ENCODE measurements at regions not wholly inside any gene's neighbourhood (a gene's known extent, or its start where the extent isn't known, plus 50 kb on each side); places are given as distances from the start of the nearest gene placed in this dataset.

DNA sequence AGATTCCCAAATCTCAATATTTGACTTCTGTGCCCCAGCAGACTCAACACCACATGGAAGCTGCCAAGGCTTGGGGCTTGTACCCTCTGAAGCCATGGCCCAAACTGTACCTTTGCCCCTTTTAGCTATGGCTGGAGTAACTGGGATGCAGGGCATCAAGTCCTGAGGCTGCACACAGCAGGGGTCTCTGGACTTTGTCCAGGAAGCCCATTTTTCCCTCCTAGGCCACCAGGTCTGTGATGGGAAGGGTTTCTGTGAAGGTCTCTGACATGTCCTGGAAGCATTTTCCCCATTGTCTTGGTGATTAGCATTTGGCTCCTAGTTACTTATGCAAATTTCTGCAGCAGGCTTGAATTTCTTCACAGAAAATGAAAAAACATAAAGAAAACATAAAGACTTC lies 762.3 kb downstream of the GALC start:
- Histone ChIP-seq H3K79me2 (ENCODE audit: low read depth) (no peaks in the 10 kb centered on the region), H3F3A (ENCODE audit: insufficient read depth, low read depth) (no peaks in the 10 kb centered on the region), H4K20me1 (ENCODE audit: insufficient read depth) (no peaks in the 10 kb centered on the region), H3K9me2 (ENCODE audit: insufficient read depth) (no peaks in the 10 kb centered on the region), H3K4me2 (no peak overlapping the region), H2AFZ (no peak overlapping the region), H3K27me3 (ENCODE audit: insufficient read depth, low read depth) (no peaks in the 10 kb centered on the region), H3K9me3 (ENCODE audit: insufficient read depth, low read depth) (no peaks in the 10 kb centered on the region), H3K27ac (no peak overlapping the region), H3K4me3 (no peak overlapping the region), H3K4me1 (replicated peaks; ENCODE audit: insufficient read depth) (no peaks in the 10 kb centered on the region), H3K36me3 (ENCODE audit: low read depth) (no peaks in the 10 kb centered on the region)
- BruUV-seq (replicated peaks): no TSS peak
- ChIA-PET POLR2A (ENCODE audit: unreplicated experiment) (no interaction called here), CTCF (no interaction called here)
- TF ChIP-seq, protein P1, sequence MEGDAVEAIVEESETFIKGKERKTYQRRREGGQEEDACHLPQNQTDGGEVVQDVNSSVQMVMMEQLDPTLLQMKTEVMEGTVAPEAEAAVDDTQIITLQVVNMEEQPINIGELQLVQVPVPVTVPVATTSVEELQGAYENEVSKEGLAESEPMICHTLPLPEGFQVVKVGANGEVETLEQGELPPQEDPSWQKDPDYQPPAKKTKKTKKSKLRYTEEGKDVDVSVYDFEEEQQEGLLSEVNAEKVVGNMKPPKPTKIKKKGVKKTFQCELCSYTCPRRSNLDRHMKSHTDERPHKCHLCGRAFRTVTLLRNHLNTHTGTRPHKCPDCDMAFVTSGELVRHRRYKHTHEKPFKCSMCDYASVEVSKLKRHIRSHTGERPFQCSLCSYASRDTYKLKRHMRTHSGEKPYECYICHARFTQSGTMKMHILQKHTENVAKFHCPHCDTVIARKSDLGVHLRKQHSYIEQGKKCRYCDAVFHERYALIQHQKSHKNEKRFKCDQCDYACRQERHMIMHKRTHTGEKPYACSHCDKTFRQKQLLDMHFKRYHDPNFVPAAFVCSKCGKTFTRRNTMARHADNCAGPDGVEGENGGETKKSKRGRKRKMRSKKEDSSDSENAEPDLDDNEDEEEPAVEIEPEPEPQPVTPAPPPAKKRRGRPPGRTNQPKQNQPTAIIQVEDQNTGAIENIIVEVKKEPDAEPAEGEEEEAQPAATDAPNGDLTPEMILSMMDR (conservative IDR thresholded peaks at IDR 0.05): no peak
- TF ChIP-seq EZH2 (IDR thresholded peaks at IDR 0.05; ENCODE audit: low read depth): no peak
- intact Hi-C loops (cut with micrococcal nuclease; ENCODE audit: unreplicated experiment): no loop called here
- no peak for DNase-seq

DNA sequence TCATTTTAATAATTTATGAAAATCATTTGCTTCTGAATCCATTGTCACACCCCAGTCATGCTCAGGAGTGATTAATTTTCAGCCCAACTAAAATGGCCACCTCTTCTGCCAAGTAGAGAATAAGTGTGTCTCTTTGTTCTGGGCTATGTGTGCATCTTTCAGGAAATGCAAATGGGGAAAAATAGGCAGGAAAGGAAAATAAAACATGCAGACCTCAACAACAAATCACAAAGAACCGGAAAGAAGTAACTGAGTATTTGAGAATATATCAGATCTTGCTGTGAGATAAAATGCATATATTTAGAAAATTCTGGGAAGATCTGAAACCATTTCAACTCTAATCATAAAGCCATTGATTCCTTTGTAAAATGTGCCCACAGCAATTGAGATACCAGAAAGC lies 763.9 kb downstream of the GALC start:
- intact Hi-C loops (cut with micrococcal nuclease; ENCODE audit: unreplicated experiment): no loop called here
- DNase-seq: no peak
- Histone ChIP-seq H3K27ac (no peak overlapping the region), H3F3A (ENCODE audit: insufficient read depth, low read depth) (no peaks in the 10 kb centered on the region), H3K4me2 (no peak overlapping the region), H3K9me3 (ENCODE audit: insufficient read depth, low read depth) (no peaks in the 10 kb centered on the region), H2AFZ (no peak overlapping the region), H3K4me3 (no peak overlapping the region), H3K36me3 (ENCODE audit: low read depth) (no peaks in the 10 kb centered on the region), H3K27me3 (ENCODE audit: insufficient read depth, low read depth) (no peaks in the 10 kb centered on the region), H4K20me1 (ENCODE audit: insufficient read depth) (no peaks in the 10 kb centered on the region), H3K9me2 (ENCODE audit: insufficient read depth) (no peaks in the 10 kb centered on the region), H3K79me2 (ENCODE audit: low read depth) (no peaks in the 10 kb centered on the region), H3K4me1 (replicated peaks; ENCODE audit: insufficient read depth) (no peaks in the 10 kb centered on the region)
- BruUV-seq (replicated peaks): no TSS peak
- ChIA-PET POLR2A (ENCODE audit: unreplicated experiment) (no interaction called here), CTCF (no interaction called here)
- TF ChIP-seq, protein P1 (conservative IDR thresholded peaks at IDR 0.05): no peak
- no peak for TF ChIP-seq EZH2 (IDR thresholded peaks at IDR 0.05; ENCODE audit: low read depth)

DNA sequence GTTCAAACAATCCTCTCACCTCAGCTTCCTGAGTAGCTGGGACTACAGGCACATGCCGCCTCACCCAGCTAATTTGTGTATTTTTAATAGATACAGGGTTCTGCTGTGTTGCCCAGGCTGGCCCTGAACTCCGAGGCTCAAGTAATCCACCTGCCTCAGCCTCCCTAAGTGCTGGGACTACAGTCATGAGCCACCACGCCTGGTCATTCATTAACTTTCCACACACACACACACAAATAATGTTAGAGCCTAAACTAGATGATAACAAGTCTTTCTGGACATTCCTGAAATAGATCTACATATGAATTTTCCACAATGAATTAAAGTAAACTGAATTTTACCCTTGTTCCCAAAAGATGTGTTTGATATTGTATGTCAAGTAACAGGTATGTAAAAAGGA lies 776.0 kb downstream of the GALC start:
- Histone ChIP-seq H4K20me1 (ENCODE audit: insufficient read depth) (no peaks in the 10 kb centered on the region), H3K27me3 (ENCODE audit: insufficient read depth, low read depth) (no peaks in the 10 kb centered on the region), H2AFZ (no peak overlapping the region), H3K79me2 (ENCODE audit: low read depth) (no peaks in the 10 kb centered on the region), H3K9me3 (ENCODE audit: insufficient read depth, low read depth) (no peaks in the 10 kb centered on the region), H3K4me3 (no peak overlapping the region), H3K4me1 (replicated peaks; ENCODE audit: insufficient read depth) (no peaks in the 10 kb centered on the region), H3K27ac (no peak overlapping the region), H3K36me3 (ENCODE audit: low read depth) (no peaks in the 10 kb centered on the region), H3K4me2 (no peak overlapping the region), H3F3A (ENCODE audit: insufficient read depth, low read depth) (no peaks in the 10 kb centered on the region), H3K9me2 (ENCODE audit: insufficient read depth) (no peaks in the 10 kb centered on the region)
- CTCF ChIA-PET: no interaction called here
- intact Hi-C loops (cut with micrococcal nuclease; ENCODE audit: unreplicated experiment): no loop called here
- DNase-seq: no peak
- POLR2A ChIA-PET (ENCODE audit: unreplicated experiment): no interaction called here
- BruUV-seq (replicated peaks): no TSS peak
- TF ChIP-seq EZH2 (IDR thresholded peaks at IDR 0.05; ENCODE audit: low read depth): no peak
- TF ChIP-seq, protein P1 (conservative IDR thresholded peaks at IDR 0.05): no peak

Data from PC-9 (cell line).